ENCODE measurements at regions not wholly inside any gene's neighbourhood (a gene's known extent, or its start where the extent isn't known, plus 50 kb on each side); places are given as distances from the start of the nearest gene placed in this dataset.

DNA sequence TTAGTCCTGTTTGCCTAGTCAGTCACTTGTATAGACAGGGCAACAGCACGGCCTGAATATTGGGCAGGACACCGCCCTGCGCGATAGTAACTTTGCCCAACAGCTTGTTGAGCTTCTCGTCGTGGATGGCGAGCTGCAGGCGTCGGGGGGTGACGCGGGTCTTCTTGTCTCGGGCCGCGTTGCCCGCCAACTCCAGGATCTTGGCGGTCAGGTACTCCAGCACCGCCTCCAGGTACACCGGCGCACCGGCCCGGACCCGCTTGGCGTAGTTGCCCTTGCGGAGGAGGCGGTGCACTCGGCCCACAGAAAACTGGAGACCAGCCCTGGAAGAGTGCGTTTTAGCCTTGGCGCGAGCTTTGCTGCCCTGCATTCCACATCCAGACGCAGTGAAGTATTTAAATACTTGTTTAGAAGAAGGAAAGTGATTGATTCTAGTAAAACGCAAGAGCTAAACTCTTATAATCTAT, 92.8 kb upstream of the BTN3A2 start:
- POLR2A ChIA-PET: interaction anchor here (0.6 to 7.6 kb wide), 34 partner anchors 12 to 1621 kb away, joined by 3 to 142 read pairs (median 9); a partner anchor contains a TSS
- WGBS (ENCODE audit: low lambda C conversion rate): 11% methylated on average over 19 of the region's 31 CpGs
- Histone ChIP-seq H3K9me2 (no peaks in the 10 kb centered on the region), H3K27ac (ENCODE audit: low read depth in 2 of 2, low read length in 1 of 2) (peak overlapping the region; percentile 84 to 99), H3K27me3 (ENCODE audit: insufficient read depth) (no peaks in the 10 kb centered on the region), H3K36me3 (replicated peaks in 1 of 2; ENCODE audit: control insufficient read depth in 1 of 2, insufficient read depth in 2 of 2, low read length in 1 of 2) (no peaks in the 10 kb centered on the region), H3K9ac (peak overlapping the region; percentile 83), H3K4me1 (ENCODE audit: control insufficient read depth in 1 of 2, insufficient read depth in 2 of 2, low read depth in 1 of 2, low read length in 1 of 2) (peaks cover 0 to 14% of the 10 kb centered on the region in 2 experiments; a peak in 2 of 4 replicates), H3K79me2 (ENCODE audit: insufficient read depth) (peaks cover 19% of the 10 kb centered on the region), H3K9me3 (no peaks in the 10 kb centered on the region), H3K4me2 (peak overlapping the region; percentile 88), H3F3A (replicated peaks; ENCODE audit: insufficient read depth) (peaks cover 66% of the 10 kb centered on the region), H2AFZ (ENCODE audit: low read depth) (peak overlapping the region; percentile 86), H4K20me1 (ENCODE audit: insufficient read depth) (no peaks in the 10 kb centered on the region), H3K4me3 (ENCODE audit: low read depth in 2 of 2, low read length in 1 of 2) (peak overlapping the region; percentile 66 to 75)
- TF ChIP-seq SIN3A (IDR thresholded peaks at IDR 0.05; ENCODE audit: borderline replicate concordance, low read depth, low read length) (no peak), GABPA (IDR thresholded peaks at IDR 0.05; ENCODE audit: low read depth) (no peak), RCOR1 (IDR thresholded peaks at IDR 0.05; ENCODE audit: low read length) (0 out of 2 replicates have a peak, but pooled peaks have one; percentile 14)
- DNase-seq: no peak
- CTCF ChIA-PET: interaction anchor here (0.8 to 3.2 kb wide), 6 partner anchors 15 to 229 kb away, joined by 3 to 9 read pairs (median 4); a partner anchor contains a TSS

- Histone ChIP-seq H4K20me1 (ENCODE audit: insufficient read depth) (no peaks in the 10 kb centered on the region), H3F3A (replicated peaks; ENCODE audit: insufficient read depth) (peaks cover 52% of the 10 kb centered on the region), H3K4me2 (peak overlapping the region; percentile 88), H3K9me3 (no peaks in the 10 kb centered on the region), H3K36me3 (replicated peaks in 1 of 2; ENCODE audit: control insufficient read depth in 1 of 2, insufficient read depth in 2 of 2, low read length in 1 of 2) (no peaks in the 10 kb centered on the region), H3K27ac (ENCODE audit: low read depth in 2 of 2, low read length in 1 of 2) (peak overlapping the region; percentile 84 to 99), H2AFZ (ENCODE audit: low read depth) (peak overlapping the region; percentile 88), H3K27me3 (ENCODE audit: insufficient read depth) (no peaks in the 10 kb centered on the region), H3K9ac (peak overlapping the region; percentile 75), H3K79me2 (ENCODE audit: insufficient read depth) (peaks cover 19% of the 10 kb centered on the region), H3K9me2 (no peaks in the 10 kb centered on the region), H3K4me3 (ENCODE audit: low read depth in 2 of 2, low read length in 1 of 2) (peak overlapping the region; percentile 57 to 75), H3K4me1 (ENCODE audit: control insufficient read depth in 1 of 2, insufficient read depth in 2 of 2, low read depth in 1 of 2, low read length in 1 of 2) (peaks cover 0 to 13% of the 10 kb centered on the region in 2 experiments; a peak in 2 of 4 replicates)
- ChIA-PET POLR2A (interaction anchor here (0.5 to 7.6 kb wide), 26 partner anchors 10 to 1564 kb away, joined by 3 to 142 read pairs (median 8); a partner anchor contains a TSS), CTCF (interaction anchor here (1.2 to 1.8 kb wide), 6 partner anchors 10 to 58 kb away, joined by 3 to 7 read pairs (median 4); a partner anchor contains a TSS)
- no peak for DNase-seq
- TF ChIP-seq CHD2 (IDR thresholded peaks at IDR 0.05; ENCODE audit: low read length, partially characterized antibody) (no peak), NRF1 (IDR thresholded peaks at IDR 0.05; ENCODE audit: low read depth, low read length) (no peak), POLR2AphosphoS5 (IDR thresholded peaks at IDR 0.05; ENCODE audit: low read depth, low read length) (peak; percentile 30; the same call in 1 of the 2 replicates)
- TF ChIP-seq, protein P1, sequence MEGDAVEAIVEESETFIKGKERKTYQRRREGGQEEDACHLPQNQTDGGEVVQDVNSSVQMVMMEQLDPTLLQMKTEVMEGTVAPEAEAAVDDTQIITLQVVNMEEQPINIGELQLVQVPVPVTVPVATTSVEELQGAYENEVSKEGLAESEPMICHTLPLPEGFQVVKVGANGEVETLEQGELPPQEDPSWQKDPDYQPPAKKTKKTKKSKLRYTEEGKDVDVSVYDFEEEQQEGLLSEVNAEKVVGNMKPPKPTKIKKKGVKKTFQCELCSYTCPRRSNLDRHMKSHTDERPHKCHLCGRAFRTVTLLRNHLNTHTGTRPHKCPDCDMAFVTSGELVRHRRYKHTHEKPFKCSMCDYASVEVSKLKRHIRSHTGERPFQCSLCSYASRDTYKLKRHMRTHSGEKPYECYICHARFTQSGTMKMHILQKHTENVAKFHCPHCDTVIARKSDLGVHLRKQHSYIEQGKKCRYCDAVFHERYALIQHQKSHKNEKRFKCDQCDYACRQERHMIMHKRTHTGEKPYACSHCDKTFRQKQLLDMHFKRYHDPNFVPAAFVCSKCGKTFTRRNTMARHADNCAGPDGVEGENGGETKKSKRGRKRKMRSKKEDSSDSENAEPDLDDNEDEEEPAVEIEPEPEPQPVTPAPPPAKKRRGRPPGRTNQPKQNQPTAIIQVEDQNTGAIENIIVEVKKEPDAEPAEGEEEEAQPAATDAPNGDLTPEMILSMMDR (IDR thresholded peaks at IDR 0.05): no peak
- 28% methylated on average over 21 of the region's 21 CpGs for WGBS (ENCODE audit: low lambda C conversion rate)
Measured at GRCh38 chr6:26273673-26274588, 91.1 kb upstream of the BTN3A2 start.

Data from SK-N-SH (cell line).